H9 (cell line): ENCODE measurements at regions not wholly inside any gene's neighbourhood (a gene's known extent, or its start where the extent isn't known, plus 50 kb on each side); places are given as distances from the start of the nearest gene placed in this dataset.

Experiments
- DNase-seq: peaks from one replicate; pipeline ENCODE4 v3.0.0-alpha.2; 2017
- H2AFZ ChIP-seq: one replicate; pipeline ENCODE4 v1.6.1; 2013; ENCODE audit warnings: mild to moderate bottlenecking, low read length, control low read depth, moderate library complexity
- H2AK5ac ChIP-seq: 2 replicates; pipeline ENCODE4 v1.6.1; 2013; ENCODE audit warnings: low read length, control low read depth, mixed read lengths; ENCODE audit not compliant: insufficient read length
- H2BK120ac ChIP-seq: one replicate; pipeline ENCODE4 v1.6.1; 2013; ENCODE audit warnings: low read depth, mild to moderate bottlenecking, low read length, control low read depth, inconsistent platforms; ENCODE audit not compliant: poor library complexity, severe bottlenecking
- H2BK12ac ChIP-seq: 2 replicates; pipeline ENCODE4 v1.6.1; 2013; ENCODE audit warnings: low read length, control low read depth, mixed read lengths, low read depth; ENCODE audit not compliant: insufficient read length
- H2BK15ac ChIP-seq: 2 replicates; pipeline ENCODE4 v1.6.1; 2013; ENCODE audit warnings: low read depth, low read length, control low read depth
- H2BK20ac ChIP-seq: one replicate; pipeline ENCODE4 v1.6.1; 2013; ENCODE audit warnings: low read depth, mild to moderate bottlenecking, low read length, control low read depth, inconsistent platforms; ENCODE audit not compliant: poor library complexity, severe bottlenecking
- H2BK5ac ChIP-seq: 2 replicates; pipeline ENCODE4 v1.6.1; 2013; ENCODE audit warnings: low read length, control low read depth, mixed read lengths; ENCODE audit not compliant: insufficient read length
- H3K14ac ChIP-seq: 2 replicates; pipeline ENCODE4 v1.6.1; 2013; ENCODE audit warnings: low read length, control low read depth; ENCODE audit not compliant: insufficient read depth
- H3K18ac ChIP-seq: 2 replicates; pipeline ENCODE4 v1.6.1; 2013; ENCODE audit warnings: low read depth, mild to moderate bottlenecking, mixed read lengths, low read length, control low read depth; ENCODE audit not compliant: insufficient read length
- H3K23ac ChIP-seq: 2 replicates; pipeline ENCODE4 v1.6.1; 2013; ENCODE audit warnings: low read length, control low read depth, mixed read lengths, low read depth; ENCODE audit not compliant: insufficient read length
- H3K23me2 ChIP-seq: 2 replicates; pipeline ENCODE4 v1.6.1; 2013; ENCODE audit warnings: low read depth, mild to moderate bottlenecking, mixed read lengths, low read length, control low read depth; ENCODE audit not compliant: insufficient read length, poor library complexity, severe bottlenecking
- H3K27ac ChIP-seq: 2 replicates; pipeline ENCODE4 v1.5.1; 2013; ENCODE audit warnings: low read length, control low read depth, mixed read lengths, low read depth; ENCODE audit not compliant: insufficient read length
- H3K27me3 ChIP-seq: 2 replicates; pipeline ENCODE4 v1.6.1; 2013; ENCODE audit warnings: low read length, control low read depth, inconsistent platforms; ENCODE audit not compliant: insufficient read depth
- H3K4ac ChIP-seq: 2 replicates; pipeline ENCODE4 v1.6.1; 2013; ENCODE audit warnings: low read depth, mild to moderate bottlenecking, control low read depth, inconsistent platforms, low read length, moderate library complexity
- H3K4me1 ChIP-seq: 2 replicates; pipeline ENCODE4 v1.6.1; 2013; ENCODE audit warnings: low read length, control low read depth, inconsistent platforms; ENCODE audit not compliant: insufficient read depth
- H3K4me2 ChIP-seq: 2 replicates; pipeline ENCODE4 v1.6.1; 2013; ENCODE audit warnings: low read length, control low read depth, mixed read lengths; ENCODE audit not compliant: insufficient read length, insufficient read depth
- H3K56ac ChIP-seq: 2 replicates; pipeline ENCODE4 v1.6.1; 2013; ENCODE audit warnings: low read depth, mild to moderate bottlenecking, mixed read lengths, low read length, control low read depth; ENCODE audit not compliant: insufficient read length
- H3K79me1 ChIP-seq: 2 replicates; pipeline ENCODE4 v1.6.1; 2013; ENCODE audit warnings: low read depth, mild to moderate bottlenecking, moderate library complexity, low read length, control low read depth, inconsistent platforms; ENCODE audit not compliant: insufficient read depth, poor library complexity, severe bottlenecking
- H3K79me2 ChIP-seq: 2 replicates; pipeline ENCODE4 v1.6.1; 2013; ENCODE audit warnings: low read length, control low read depth, inconsistent platforms; ENCODE audit not compliant: insufficient read depth
- H3K9ac ChIP-seq: 2 replicates; pipeline ENCODE4 v1.6.1; 2013; ENCODE audit warnings: low read length, control low read depth, mixed read lengths; ENCODE audit not compliant: insufficient read length; ENCODE audit errors: extremely low read depth
- H3K9me3 ChIP-seq: one replicate; pipeline ENCODE4 v1.6.1; 2013; ENCODE audit warnings: low read depth, low read length, inconsistent platforms; ENCODE audit not compliant: control insufficient read depth
- H3T11ph ChIP-seq: one replicate; pipeline ENCODE4 v1.6.1; 2013; ENCODE audit warnings: mild to moderate bottlenecking, low read length, control low read depth, inconsistent platforms
- H4K20me1 ChIP-seq: one replicate; pipeline ENCODE4 v1.6.1; 2013; ENCODE audit not compliant: control insufficient read depth, insufficient read length, insufficient read depth
- H4K5ac ChIP-seq: 2 replicates; pipeline ENCODE4 v1.6.1; 2013; ENCODE audit warnings: low read depth, mild to moderate bottlenecking, mixed read lengths, low read length, control low read depth; ENCODE audit not compliant: insufficient read length
- H4K8ac ChIP-seq: replicated peaks from 2 replicates; pipeline ENCODE4 v1.6.1; 2013; ENCODE audit warnings: low read length, control low read depth, mixed read lengths, low read depth; ENCODE audit not compliant: insufficient read length
- H4K91ac ChIP-seq: 2 replicates; pipeline ENCODE4 v1.6.1; 2013; ENCODE audit warnings: low read depth, mild to moderate bottlenecking, moderate library complexity, mixed read lengths, low read length, control low read depth; ENCODE audit not compliant: insufficient read length
- H3K27ac Mint-ChIP-seq, 3 experiments: 2 replicates in 2 of 3; 3 replicates in 1 of 3; pipeline ENCODE4 v1.8.0; 2020 to 2021; ENCODE audit warnings: mixed read lengths in 3 of 3, mild to moderate bottlenecking in 1 of 3, moderate library complexity in 1 of 3
- H3K27me3 Mint-ChIP-seq: 2 replicates; pipeline ENCODE4 v1.8.0; 2021; ENCODE audit warnings: low read depth, mild to moderate bottlenecking, moderate library complexity, mixed read lengths
- H3K36me3 Mint-ChIP-seq, 3 experiments: 2 replicates in 2 of 3; 3 replicates in 1 of 3; pipeline ENCODE4 v1.8.0; 2020 to 2021; ENCODE audit warnings: low read depth in 3 of 3, mixed read lengths in 3 of 3; ENCODE audit not compliant: insufficient read depth in 1 of 3
- H3K4me1 Mint-ChIP-seq, 2 experiments: 2 replicates each; pipeline ENCODE4 v1.8.0; 2020; ENCODE audit warnings: mixed read lengths in 2 of 2
- H3K4me3 Mint-ChIP-seq, 2 experiments: 2 replicates in 1 of 2; 3 replicates in 1 of 2; pipeline ENCODE4 v1.8.0; 2020 to 2021; ENCODE audit warnings: mild to moderate bottlenecking in 2 of 2, mixed read lengths in 2 of 2, moderate library complexity in 1 of 2
- H3K9me3 Mint-ChIP-seq, 2 experiments: 2 replicates in 1 of 2; 3 replicates in 1 of 2; pipeline ENCODE4 v1.8.0; 2020; ENCODE audit warnings: mild to moderate bottlenecking in 2 of 2, mixed read lengths in 2 of 2, moderate library complexity in 1 of 2
- CTCF ChIP-seq: fragments of 200-600 bp; sonication (generic); conservative IDR thresholded peaks from 3 replicates; pipeline ENCODE4 v1.8.0; 2021; ENCODE audit warnings: antibody characterized with exemption, mild to moderate bottlenecking
- WGBS: extraction: QIAGEN DNeasy Blood & Tissue Kit; methylation state at CpG from one replicate; pipeline ENCODE4 v1.1.7; 2013; ENCODE audit warnings: missing lambda C conversion rate, low lambda C conversion rate, mixed read lengths; ENCODE audit not compliant: insufficient read length; ENCODE audit errors: extremely low coverage; 5-methylcytosine and 5-hydroxymethylcytosine counted together

GRCh38 chr2:167794554-167795255, 452.7 kb downstream of the STK39 start:
- Histone ChIP-seq H3K79me2 (no peaks in the 10 kb centered on the region), H2BK120ac (no peak overlapping the region), H3K79me1 (no peaks in the 10 kb centered on the region), H3K4me1 (peaks cover 8% of the 10 kb centered on the region), H3K27me3 (no peaks in the 10 kb centered on the region), H3K23me2 (no peaks in the 10 kb centered on the region), H2BK15ac (no peak overlapping the region), H3K23ac (no peak overlapping the region), H3K4me2 (no peak overlapping the region), H3K4ac (no peak overlapping the region), H2BK20ac (no peak overlapping the region), H2AK5ac (no peak overlapping the region), H2BK5ac (no peak overlapping the region), H3K27ac (no peak overlapping the region), H4K5ac (no peak overlapping the region), H2AFZ (no peak overlapping the region), H3K9ac (no peak overlapping the region), H3K56ac (no peak overlapping the region), H3K14ac (no peak overlapping the region), H3K9me3 (no peaks in the 10 kb centered on the region), H3K18ac (no peak overlapping the region), H4K91ac (no peak overlapping the region), H4K20me1 (no peaks in the 10 kb centered on the region), H2BK12ac (no peak overlapping the region), H4K8ac (no peak overlapping the region), H3T11ph (no peak overlapping the region)
- H3K4me1 Mint-ChIP-seq: peaks cover 29 to 38% of the 10 kb centered on the region in 2 experiments
- H3K9me3 Mint-ChIP-seq: peaks cover 11% of the 10 kb centered on the region in 2 experiments; a peak in 4 of 5 replicates
- no peak overlapping the region for H3K4me3 Mint-ChIP-seq
- H3K27me3 Mint-ChIP-seq: no peaks in the 10 kb centered on the region
- WGBS: no CpG with 5 or more reads among the region's 3 CpGs
- DNase-seq: no peak
- TF ChIP-seq CTCF: no peak
- H3K27ac Mint-ChIP-seq: no peak overlapping the region
- peaks cover 5 to 13% (median 7%) of the 10 kb centered on the region in 3 experiments; a peak in 6 of 7 replicates for H3K36me3 Mint-ChIP-seq
